Central memory CD8-positive, alpha-beta T cell (primary cell): ENCODE measurements at regions not wholly inside any gene's neighbourhood (a gene's known extent, or its start where the extent isn't known, plus 50 kb on each side); places are given as distances from the start of the nearest gene placed in this dataset.
A peak's percentile ranks its signal among the peaks of the same experiment; 100 is the strongest.

Source experiments
- ATAC-seq: fragments of 150-1000 bp; cut with Tn5 transposase; replicated peaks from 2 replicates; pipeline ENCODE4 v1.10.0; 2022; ENCODE audit warnings: mild to moderate bottlenecking, moderate FRiP score, moderate number of reproducible peaks; ENCODE audit not compliant: poor library complexity, severe bottlenecking; ENCODE audit errors: extremely low read depth
- DNase-seq, 2 donors: peaks; one replicate each; pipeline ENCODE4 v3.0.0; 2021; ENCODE audit warnings: low spot score in 2 of 2
- H3K27ac Mint-ChIP-seq: one replicate; pipeline ENCODE4 v1.8.0; 2022; ENCODE audit warnings: low read depth, mild to moderate bottlenecking, moderate library complexity, mixed read lengths
- H3K27me3 Mint-ChIP-seq: one replicate; pipeline ENCODE4 v1.8.0; 2022; ENCODE audit warnings: mixed read lengths
- H3K36me3 Mint-ChIP-seq: one replicate; pipeline ENCODE4 v1.8.0; 2022; ENCODE audit warnings: mild to moderate bottlenecking, moderate library complexity, mixed read lengths; ENCODE audit not compliant: insufficient read depth
- H3K4me1 Mint-ChIP-seq: one replicate; pipeline ENCODE4 v1.8.0; 2022; ENCODE audit warnings: mixed read lengths
- H3K4me3 Mint-ChIP-seq: one replicate; pipeline ENCODE4 v1.8.0; 2022; ENCODE audit warnings: mild to moderate bottlenecking, moderate library complexity, mixed read lengths
- H3K9me3 Mint-ChIP-seq: one replicate; pipeline ENCODE4 v1.8.0; 2022; ENCODE audit warnings: mixed read lengths

GRCh38 chr22:49561338-49561737 is 266.3 kb downstream of the BRD1 start:
- no peaks in the 10 kb centered on the region for H3K36me3 Mint-ChIP-seq
- no peaks in the 10 kb centered on the region for H3K27me3 Mint-ChIP-seq
- no peaks in the 10 kb centered on the region for H3K4me1 Mint-ChIP-seq
- no peak overlapping the region for H3K27ac Mint-ChIP-seq
- H3K4me3 Mint-ChIP-seq, result no peak overlapping the region
- peaks cover 9% of the 10 kb centered on the region for H3K9me3 Mint-ChIP-seq
- ATAC-seq, result no peak
- DNase-seq, result no peak

- no peaks in the 10 kb centered on the region for H3K36me3 Mint-ChIP-seq
- H3K27ac Mint-ChIP-seq, result no peak overlapping the region
- H3K4me3 Mint-ChIP-seq, result no peak overlapping the region
- ATAC-seq (no peak), DNase-seq (no peak)
- H3K27me3 Mint-ChIP-seq, result peaks cover 7% of the 10 kb centered on the region
- H3K9me3 Mint-ChIP-seq, result peaks cover 12% of the 10 kb centered on the region
- H3K4me1 Mint-ChIP-seq, result no peaks in the 10 kb centered on the region
These were observed 272.1 kb downstream of the BRD1 start for GRCh38 chr22:49555526-49555925.

- H3K4me3 Mint-ChIP-seq, result no peak overlapping the region
These were observed 272.9 kb downstream of the BRD1 start for GRCh38 chr22:49554741-49555140.

GRCh38 chr22:49554296-49554625 is 273.4 kb downstream of the BRD1 start:
- Mint-ChIP-seq H3K4me3 (no peak overlapping the region), H3K9me3 (peaks cover 12% of the 10 kb centered on the region), H3K36me3 (no peaks in the 10 kb centered on the region), H3K4me1 (no peaks in the 10 kb centered on the region), H3K27me3 (peaks cover 8% of the 10 kb centered on the region), H3K27ac (peak overlapping the region; percentile 65)
- DNase-seq (no peak), ATAC-seq (no peak)

More at GRCh38 chr22:49554741-49555140, 272.9 kb downstream of the BRD1 start:
- H3K27me3 Mint-ChIP-seq, result peaks cover 8% of the 10 kb centered on the region
- peak overlapping the region; percentile 65 for H3K27ac Mint-ChIP-seq
- DNase-seq (no peak), ATAC-seq (no peak)
- H3K9me3 Mint-ChIP-seq, result peaks cover 12% of the 10 kb centered on the region
- H3K36me3 Mint-ChIP-seq, result no peaks in the 10 kb centered on the region
- no peaks in the 10 kb centered on the region for H3K4me1 Mint-ChIP-seq

GRCh38 chr22:49553518-49554295 is 274.0 kb downstream of the BRD1 start:
- DNase-seq, result no peak
- ATAC-seq, result no peak
- Mint-ChIP-seq H3K27me3 (peaks cover 8% of the 10 kb centered on the region), H3K4me1 (no peaks in the 10 kb centered on the region), H3K36me3 (no peaks in the 10 kb centered on the region), H3K9me3 (peaks cover 12% of the 10 kb centered on the region), H3K27ac (peak overlapping the region; percentile 65), H3K4me3 (no peak overlapping the region)

- ATAC-seq (no peak), DNase-seq (no peak)
- Mint-ChIP-seq H3K9me3 (peaks cover 12% of the 10 kb centered on the region), H3K36me3 (no peaks in the 10 kb centered on the region), H3K4me3 (no peak overlapping the region), H3K27me3 (peaks cover 8% of the 10 kb centered on the region), H3K27ac (no peak overlapping the region), H3K4me1 (no peaks in the 10 kb centered on the region)
These were observed 274.6 kb downstream of the BRD1 start for GRCh38 chr22:49553076-49553475.

- ATAC-seq, result no peak
- peaks cover 10% of the 10 kb centered on the region for H3K9me3 Mint-ChIP-seq
- H3K27ac Mint-ChIP-seq, result peak overlapping the region; percentile 22
- no peak overlapping the region for H3K4me3 Mint-ChIP-seq
- H3K27me3 Mint-ChIP-seq, result peaks cover 8% of the 10 kb centered on the region
- no peaks in the 10 kb centered on the region for H3K4me1 Mint-ChIP-seq
- DNase-seq, result no peak
- no peaks in the 10 kb centered on the region for H3K36me3 Mint-ChIP-seq
These were observed 275.6 kb downstream of the BRD1 start for GRCh38 chr22:49551897-49552614.

GRCh38 chr22:49551446-49551845 is 276.2 kb downstream of the BRD1 start:
- no peak overlapping the region for H3K4me3 Mint-ChIP-seq
- ATAC-seq, result no peak

GRCh38 chr22:49550766-49551362 is 276.8 kb downstream of the BRD1 start:
- no peak overlapping the region for H3K27ac Mint-ChIP-seq

More at GRCh38 chr22:49551446-49551845, 276.2 kb downstream of the BRD1 start:
- Mint-ChIP-seq H3K27me3 (peaks cover 8% of the 10 kb centered on the region), H3K9me3 (peaks cover 11% of the 10 kb centered on the region), H3K4me1 (no peaks in the 10 kb centered on the region), H3K27ac (no peak overlapping the region), H3K36me3 (no peaks in the 10 kb centered on the region)
- no peak for DNase-seq

GRCh38 chr22:49550141-49550430 is 277.6 kb downstream of the BRD1 start:
- no peaks in the 10 kb centered on the region for H3K4me1 Mint-ChIP-seq
- H3K27ac Mint-ChIP-seq, result no peak overlapping the region
- no peak overlapping the region for H3K4me3 Mint-ChIP-seq
- peaks cover 8% of the 10 kb centered on the region for H3K27me3 Mint-ChIP-seq
- no peak for ATAC-seq
- no peak for DNase-seq
- H3K36me3 Mint-ChIP-seq, result no peaks in the 10 kb centered on the region
- peaks cover 11% of the 10 kb centered on the region for H3K9me3 Mint-ChIP-seq

More at GRCh38 chr22:49550766-49551362, 276.8 kb downstream of the BRD1 start:
- no peak overlapping the region for H3K4me3 Mint-ChIP-seq
- peaks cover 8% of the 10 kb centered on the region for H3K27me3 Mint-ChIP-seq
- peaks cover 11% of the 10 kb centered on the region for H3K9me3 Mint-ChIP-seq
- H3K4me1 Mint-ChIP-seq, result no peaks in the 10 kb centered on the region
- ATAC-seq (no peak), DNase-seq (no peak)
- H3K36me3 Mint-ChIP-seq, result no peaks in the 10 kb centered on the region

- Mint-ChIP-seq H3K4me1 (no peaks in the 10 kb centered on the region), H3K36me3 (no peaks in the 10 kb centered on the region), H3K27ac (no peak overlapping the region), H3K9me3 (peaks cover 11% of the 10 kb centered on the region), H3K4me3 (no peak overlapping the region), H3K27me3 (peaks cover 8% of the 10 kb centered on the region)
- no peak for ATAC-seq
- DNase-seq, result no peak
These were observed 278.2 kb downstream of the BRD1 start for GRCh38 chr22:49549256-49550140.
